ENCODE measurements at regions not wholly inside any gene's neighbourhood (a gene's known extent, or its start where the extent isn't known, plus 50 kb on each side); places are given as distances from the start of the nearest gene placed in this dataset.

GRCh38 chr5:110923971-110924370, 147.5 kb upstream of the TSLP start:
- no peak overlapping the region for H3K56ac ChIP-seq (replicated peaks; ENCODE audit: insufficient read length, low read depth, low read length)
- CTCF ChIA-PET (ENCODE audit: partially characterized antibody) = no interaction called here
- no peaks in the 10 kb centered on the region; a peak in 1 of 7 replicates for H3K27me3 ChIP-seq (replicated peaks in 1 of 4; ENCODE audit: control insufficient read depth in 3 of 4, extremely low read depth in 1 of 4, insufficient read depth in 3 of 4, low read length in 3 of 4)
- H2AK5ac ChIP-seq (ENCODE audit: low read depth, low read length) = no peak overlapping the region
- no peaks in the 10 kb centered on the region for H3K4me1 ChIP-seq (replicated peaks in 1 of 4; ENCODE audit: control insufficient read depth in 3 of 4, insufficient read depth in 4 of 4, low read length in 3 of 4)
- H4K91ac ChIP-seq (replicated peaks; ENCODE audit: insufficient read length, low read length) = no peak overlapping the region
- H3K4me2 ChIP-seq (ENCODE audit: insufficient read depth in 1 of 2, low read depth in 2 of 2, low read length in 2 of 2) = no peak overlapping the region
- no peak overlapping the region for H3K9ac ChIP-seq (replicated peaks in 1 of 4; ENCODE audit: extremely low read depth in 1 of 4, low read depth in 3 of 4, low read length in 3 of 4)
- H3K9me3 ChIP-seq (ENCODE audit: insufficient read depth in 2 of 2, low read depth in 1 of 2, low read length in 1 of 2) = no peaks in the 10 kb centered on the region
- TF ChIP-seq E2F6 (IDR thresholded peaks at IDR 0.05) = no peak
- TF ChIP-seq KDM1A (IDR thresholded peaks at IDR 0.05; ENCODE audit: borderline replicate concordance, low read length) = no peak
- TF ChIP-seq, protein P1, sequence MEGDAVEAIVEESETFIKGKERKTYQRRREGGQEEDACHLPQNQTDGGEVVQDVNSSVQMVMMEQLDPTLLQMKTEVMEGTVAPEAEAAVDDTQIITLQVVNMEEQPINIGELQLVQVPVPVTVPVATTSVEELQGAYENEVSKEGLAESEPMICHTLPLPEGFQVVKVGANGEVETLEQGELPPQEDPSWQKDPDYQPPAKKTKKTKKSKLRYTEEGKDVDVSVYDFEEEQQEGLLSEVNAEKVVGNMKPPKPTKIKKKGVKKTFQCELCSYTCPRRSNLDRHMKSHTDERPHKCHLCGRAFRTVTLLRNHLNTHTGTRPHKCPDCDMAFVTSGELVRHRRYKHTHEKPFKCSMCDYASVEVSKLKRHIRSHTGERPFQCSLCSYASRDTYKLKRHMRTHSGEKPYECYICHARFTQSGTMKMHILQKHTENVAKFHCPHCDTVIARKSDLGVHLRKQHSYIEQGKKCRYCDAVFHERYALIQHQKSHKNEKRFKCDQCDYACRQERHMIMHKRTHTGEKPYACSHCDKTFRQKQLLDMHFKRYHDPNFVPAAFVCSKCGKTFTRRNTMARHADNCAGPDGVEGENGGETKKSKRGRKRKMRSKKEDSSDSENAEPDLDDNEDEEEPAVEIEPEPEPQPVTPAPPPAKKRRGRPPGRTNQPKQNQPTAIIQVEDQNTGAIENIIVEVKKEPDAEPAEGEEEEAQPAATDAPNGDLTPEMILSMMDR (IDR thresholded peaks at IDR 0.05; ENCODE audit: control extremely low read depth in 1 of 3, insufficient read depth in 1 of 3, low read depth in 1 of 3, low read length in 3 of 3) = no peak
- no peak for TF ChIP-seq SIRT6 (IDR thresholded peaks at IDR 0.05; ENCODE audit: low read length)
- TF ChIP-seq CTBP2 (IDR thresholded peaks at IDR 0.05; ENCODE audit: borderline replicate concordance, insufficient read depth, insufficient read length, low read length) = no peak
- TF ChIP-seq CEBPB (IDR thresholded peaks at IDR 0.05; ENCODE audit: low read depth, low read length) = no peak
- TF ChIP-seq SP4 (IDR thresholded peaks at IDR 0.05; ENCODE audit: low read length) = no peak
- TF ChIP-seq SP2 (IDR thresholded peaks at IDR 0.05; ENCODE audit: low read length) = no peak
- TF ChIP-seq NRF1 (IDR thresholded peaks at IDR 0.05; ENCODE audit: low read depth, low read length) = no peak
- TF ChIP-seq RFX5 (IDR thresholded peaks at IDR 0.05; ENCODE audit: borderline replicate concordance, low read depth, low read length) = no peak
- no peak for TF ChIP-seq CREB1 (IDR thresholded peaks at IDR 0.05)
- H3K4me3 ChIP-seq (ENCODE audit: extremely low read depth in 1 of 4, insufficient read depth in 2 of 4, low read depth in 3 of 4, low read length in 4 of 4) = no peak overlapping the region
- no peak overlapping the region for H3K27ac ChIP-seq (ENCODE audit: low read depth, low read length)
- H2BK12ac ChIP-seq (ENCODE audit: low read depth, low read length) = no peak overlapping the region
- DNase-seq (ENCODE audit: low read depth in 1 of 2, low spot score in 2 of 2) (no peak), FAIRE-seq (no peak)
- H2BK5ac ChIP-seq (ENCODE audit: low read depth, low read length) = no peak overlapping the region
- H3K79me2 ChIP-seq (ENCODE audit: control insufficient read depth in 1 of 2, insufficient read depth in 2 of 2, low read length in 2 of 2) = no peaks in the 10 kb centered on the region
- 83% methylated on average over 1 of the region's 1 CpG; no CpG with 5 or more reads in 1 of the 2 experiments for WGBS, 2 experiments (ENCODE audit: extremely low coverage in 1 of 2, insufficient coverage in 1 of 2, insufficient read length in 1 of 2, insufficient replicate concordance in 2 of 2, low coverage in 1 of 2, low lambda C conversion rate in 2 of 2, missing lambda C conversion rate in 1 of 2)
- no peak overlapping the region for H2BK15ac ChIP-seq (ENCODE audit: low read length)
- H3K18ac ChIP-seq (ENCODE audit: extremely low read depth, low read length) = no peak overlapping the region
- no peak overlapping the region for H3K14ac ChIP-seq (ENCODE audit: insufficient read length)
- no peaks in the 10 kb centered on the region for H4K20me1 ChIP-seq (replicated peaks in 1 of 2; ENCODE audit: control insufficient read depth in 1 of 2, insufficient read depth in 2 of 2, low read length in 2 of 2)
- no peak overlapping the region for H4K5ac ChIP-seq (ENCODE audit: insufficient read length, low read depth, low read length)
- H2AFZ ChIP-seq (ENCODE audit: low read length) = no peak overlapping the region
- no peak overlapping the region for H2BK20ac ChIP-seq (ENCODE audit: low read length)
- H2BK120ac ChIP-seq (replicated peaks; ENCODE audit: low read depth, low read length) = no peak overlapping the region
- no peaks in the 10 kb centered on the region for H3K79me1 ChIP-seq (ENCODE audit: low read depth, low read length)
- no peaks in the 10 kb centered on the region for H3K36me3 ChIP-seq (ENCODE audit: control insufficient read depth in 2 of 4, insufficient read depth in 4 of 4, low read length in 3 of 4)
- no peak overlapping the region for H3K4ac ChIP-seq (replicated peaks; ENCODE audit: insufficient read length, low read depth, low read length)
- H4K8ac ChIP-seq (ENCODE audit: extremely low read depth, insufficient read depth, low read length) = no peak overlapping the region
- POLR2A ChIA-PET (ENCODE audit: partially characterized antibody) = no interaction called here
- H3K23ac ChIP-seq (ENCODE audit: insufficient read length) = no peak overlapping the region
- no peaks in the 10 kb centered on the region for H3K23me2 ChIP-seq (ENCODE audit: low read depth, low read length)
